H9 (cell line): ENCODE measurements at regions not wholly inside any gene's neighbourhood (a gene's known extent, or its start where the extent isn't known, plus 50 kb on each side); places are given as distances from the start of the nearest gene placed in this dataset.

Experiments
- DNase-seq: peaks from one replicate; pipeline ENCODE4 v3.0.0-alpha.2; 2017
- H2AFZ ChIP-seq: one replicate; pipeline ENCODE4 v1.6.1; 2013; ENCODE audit warnings: mild to moderate bottlenecking, low read length, control low read depth, moderate library complexity
- H2AK5ac ChIP-seq: 2 replicates; pipeline ENCODE4 v1.6.1; 2013; ENCODE audit warnings: low read length, control low read depth, mixed read lengths; ENCODE audit not compliant: insufficient read length
- H2BK120ac ChIP-seq: one replicate; pipeline ENCODE4 v1.6.1; 2013; ENCODE audit warnings: low read depth, mild to moderate bottlenecking, low read length, control low read depth, inconsistent platforms; ENCODE audit not compliant: poor library complexity, severe bottlenecking
- H2BK12ac ChIP-seq: 2 replicates; pipeline ENCODE4 v1.6.1; 2013; ENCODE audit warnings: low read length, control low read depth, mixed read lengths, low read depth; ENCODE audit not compliant: insufficient read length
- H2BK15ac ChIP-seq: 2 replicates; pipeline ENCODE4 v1.6.1; 2013; ENCODE audit warnings: low read depth, low read length, control low read depth
- H2BK20ac ChIP-seq: one replicate; pipeline ENCODE4 v1.6.1; 2013; ENCODE audit warnings: low read depth, mild to moderate bottlenecking, low read length, control low read depth, inconsistent platforms; ENCODE audit not compliant: poor library complexity, severe bottlenecking
- H2BK5ac ChIP-seq: 2 replicates; pipeline ENCODE4 v1.6.1; 2013; ENCODE audit warnings: low read length, control low read depth, mixed read lengths; ENCODE audit not compliant: insufficient read length
- H3K14ac ChIP-seq: 2 replicates; pipeline ENCODE4 v1.6.1; 2013; ENCODE audit warnings: low read length, control low read depth; ENCODE audit not compliant: insufficient read depth
- H3K18ac ChIP-seq: 2 replicates; pipeline ENCODE4 v1.6.1; 2013; ENCODE audit warnings: low read depth, mild to moderate bottlenecking, mixed read lengths, low read length, control low read depth; ENCODE audit not compliant: insufficient read length
- H3K23ac ChIP-seq: 2 replicates; pipeline ENCODE4 v1.6.1; 2013; ENCODE audit warnings: low read length, control low read depth, mixed read lengths, low read depth; ENCODE audit not compliant: insufficient read length
- H3K23me2 ChIP-seq: 2 replicates; pipeline ENCODE4 v1.6.1; 2013; ENCODE audit warnings: low read depth, mild to moderate bottlenecking, mixed read lengths, low read length, control low read depth; ENCODE audit not compliant: insufficient read length, poor library complexity, severe bottlenecking
- H3K27ac ChIP-seq: 2 replicates; pipeline ENCODE4 v1.5.1; 2013; ENCODE audit warnings: low read length, control low read depth, mixed read lengths, low read depth; ENCODE audit not compliant: insufficient read length
- H3K27me3 ChIP-seq: 2 replicates; pipeline ENCODE4 v1.6.1; 2013; ENCODE audit warnings: low read length, control low read depth, inconsistent platforms; ENCODE audit not compliant: insufficient read depth
- H3K4ac ChIP-seq: 2 replicates; pipeline ENCODE4 v1.6.1; 2013; ENCODE audit warnings: low read depth, mild to moderate bottlenecking, control low read depth, inconsistent platforms, low read length, moderate library complexity
- H3K4me1 ChIP-seq: 2 replicates; pipeline ENCODE4 v1.6.1; 2013; ENCODE audit warnings: low read length, control low read depth, inconsistent platforms; ENCODE audit not compliant: insufficient read depth
- H3K4me2 ChIP-seq: 2 replicates; pipeline ENCODE4 v1.6.1; 2013; ENCODE audit warnings: low read length, control low read depth, mixed read lengths; ENCODE audit not compliant: insufficient read length, insufficient read depth
- H3K56ac ChIP-seq: 2 replicates; pipeline ENCODE4 v1.6.1; 2013; ENCODE audit warnings: low read depth, mild to moderate bottlenecking, mixed read lengths, low read length, control low read depth; ENCODE audit not compliant: insufficient read length
- H3K79me1 ChIP-seq: 2 replicates; pipeline ENCODE4 v1.6.1; 2013; ENCODE audit warnings: low read depth, mild to moderate bottlenecking, moderate library complexity, low read length, control low read depth, inconsistent platforms; ENCODE audit not compliant: insufficient read depth, poor library complexity, severe bottlenecking
- H3K79me2 ChIP-seq: 2 replicates; pipeline ENCODE4 v1.6.1; 2013; ENCODE audit warnings: low read length, control low read depth, inconsistent platforms; ENCODE audit not compliant: insufficient read depth
- H3K9ac ChIP-seq: 2 replicates; pipeline ENCODE4 v1.6.1; 2013; ENCODE audit warnings: low read length, control low read depth, mixed read lengths; ENCODE audit not compliant: insufficient read length; ENCODE audit errors: extremely low read depth
- H3K9me3 ChIP-seq: one replicate; pipeline ENCODE4 v1.6.1; 2013; ENCODE audit warnings: low read depth, low read length, inconsistent platforms; ENCODE audit not compliant: control insufficient read depth
- H3T11ph ChIP-seq: one replicate; pipeline ENCODE4 v1.6.1; 2013; ENCODE audit warnings: mild to moderate bottlenecking, low read length, control low read depth, inconsistent platforms
- H4K20me1 ChIP-seq: one replicate; pipeline ENCODE4 v1.6.1; 2013; ENCODE audit not compliant: control insufficient read depth, insufficient read length, insufficient read depth
- H4K5ac ChIP-seq: 2 replicates; pipeline ENCODE4 v1.6.1; 2013; ENCODE audit warnings: low read depth, mild to moderate bottlenecking, mixed read lengths, low read length, control low read depth; ENCODE audit not compliant: insufficient read length
- H4K8ac ChIP-seq: replicated peaks from 2 replicates; pipeline ENCODE4 v1.6.1; 2013; ENCODE audit warnings: low read length, control low read depth, mixed read lengths, low read depth; ENCODE audit not compliant: insufficient read length
- H4K91ac ChIP-seq: 2 replicates; pipeline ENCODE4 v1.6.1; 2013; ENCODE audit warnings: low read depth, mild to moderate bottlenecking, moderate library complexity, mixed read lengths, low read length, control low read depth; ENCODE audit not compliant: insufficient read length
- H3K27ac Mint-ChIP-seq, 3 experiments: 2 replicates in 2 of 3; 3 replicates in 1 of 3; pipeline ENCODE4 v1.8.0; 2020 to 2021; ENCODE audit warnings: mixed read lengths in 3 of 3, mild to moderate bottlenecking in 1 of 3, moderate library complexity in 1 of 3
- H3K27me3 Mint-ChIP-seq: 2 replicates; pipeline ENCODE4 v1.8.0; 2021; ENCODE audit warnings: low read depth, mild to moderate bottlenecking, moderate library complexity, mixed read lengths
- H3K36me3 Mint-ChIP-seq, 3 experiments: 2 replicates in 2 of 3; 3 replicates in 1 of 3; pipeline ENCODE4 v1.8.0; 2020 to 2021; ENCODE audit warnings: low read depth in 3 of 3, mixed read lengths in 3 of 3; ENCODE audit not compliant: insufficient read depth in 1 of 3
- H3K4me1 Mint-ChIP-seq, 2 experiments: 2 replicates each; pipeline ENCODE4 v1.8.0; 2020; ENCODE audit warnings: mixed read lengths in 2 of 2
- H3K4me3 Mint-ChIP-seq, 2 experiments: 2 replicates in 1 of 2; 3 replicates in 1 of 2; pipeline ENCODE4 v1.8.0; 2020 to 2021; ENCODE audit warnings: mild to moderate bottlenecking in 2 of 2, mixed read lengths in 2 of 2, moderate library complexity in 1 of 2
- H3K9me3 Mint-ChIP-seq, 2 experiments: 2 replicates in 1 of 2; 3 replicates in 1 of 2; pipeline ENCODE4 v1.8.0; 2020; ENCODE audit warnings: mild to moderate bottlenecking in 2 of 2, mixed read lengths in 2 of 2, moderate library complexity in 1 of 2
- WGBS: extraction: QIAGEN DNeasy Blood & Tissue Kit; methylation state at CpG from one replicate; pipeline ENCODE4 v1.1.7; 2013; ENCODE audit warnings: missing lambda C conversion rate, low lambda C conversion rate, mixed read lengths; ENCODE audit not compliant: insufficient read length; ENCODE audit errors: extremely low coverage; 5-methylcytosine and 5-hydroxymethylcytosine counted together
- TF ChIP-seq, protein P1 (sequence below): fragments of 200-600 bp; sonication (generic); conservative IDR thresholded peaks from 3 replicates; pipeline ENCODE4 v1.8.0; 2021; ENCODE audit warnings: antibody characterized with exemption, mild to moderate bottlenecking

- Histone ChIP-seq H2BK5ac (no peak overlapping the region), H2BK12ac (no peak overlapping the region), H2BK120ac (no peak overlapping the region), H4K5ac (no peak overlapping the region), H3K79me1 (no peaks in the 10 kb centered on the region), H3K9ac (no peak overlapping the region), H3K4me2 (no peak overlapping the region), H4K8ac (no peak overlapping the region), H3K27ac (no peak overlapping the region), H3K27me3 (no peaks in the 10 kb centered on the region), H4K20me1 (no peaks in the 10 kb centered on the region), H3K23ac (no peak overlapping the region), H3K4ac (no peak overlapping the region), H3K14ac (no peak overlapping the region), H3K79me2 (no peaks in the 10 kb centered on the region), H3K23me2 (no peaks in the 10 kb centered on the region), H3T11ph (no peak overlapping the region), H2AK5ac (no peak overlapping the region), H3K9me3 (no peaks in the 10 kb centered on the region), H3K18ac (no peak overlapping the region), H3K4me1 (no peaks in the 10 kb centered on the region; the same call in 1 of the 2 replicates), H2BK15ac (no peak overlapping the region), H2BK20ac (peak overlapping the region; percentile 7), H2AFZ (no peak overlapping the region), H3K56ac (no peak overlapping the region), H4K91ac (no peak overlapping the region)
- H3K4me1 Mint-ChIP-seq: no peaks in the 10 kb centered on the region
- TF ChIP-seq, protein P1, sequence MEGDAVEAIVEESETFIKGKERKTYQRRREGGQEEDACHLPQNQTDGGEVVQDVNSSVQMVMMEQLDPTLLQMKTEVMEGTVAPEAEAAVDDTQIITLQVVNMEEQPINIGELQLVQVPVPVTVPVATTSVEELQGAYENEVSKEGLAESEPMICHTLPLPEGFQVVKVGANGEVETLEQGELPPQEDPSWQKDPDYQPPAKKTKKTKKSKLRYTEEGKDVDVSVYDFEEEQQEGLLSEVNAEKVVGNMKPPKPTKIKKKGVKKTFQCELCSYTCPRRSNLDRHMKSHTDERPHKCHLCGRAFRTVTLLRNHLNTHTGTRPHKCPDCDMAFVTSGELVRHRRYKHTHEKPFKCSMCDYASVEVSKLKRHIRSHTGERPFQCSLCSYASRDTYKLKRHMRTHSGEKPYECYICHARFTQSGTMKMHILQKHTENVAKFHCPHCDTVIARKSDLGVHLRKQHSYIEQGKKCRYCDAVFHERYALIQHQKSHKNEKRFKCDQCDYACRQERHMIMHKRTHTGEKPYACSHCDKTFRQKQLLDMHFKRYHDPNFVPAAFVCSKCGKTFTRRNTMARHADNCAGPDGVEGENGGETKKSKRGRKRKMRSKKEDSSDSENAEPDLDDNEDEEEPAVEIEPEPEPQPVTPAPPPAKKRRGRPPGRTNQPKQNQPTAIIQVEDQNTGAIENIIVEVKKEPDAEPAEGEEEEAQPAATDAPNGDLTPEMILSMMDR: no peak
- no peak overlapping the region for H3K4me3 Mint-ChIP-seq
- H3K9me3 Mint-ChIP-seq: no peaks in the 10 kb centered on the region
- H3K36me3 Mint-ChIP-seq: no peaks in the 10 kb centered on the region
- no peak for DNase-seq
- H3K27ac Mint-ChIP-seq: 0 out of 7 replicates have a peak overlapping the region, but pooled peaks of 1 of the 3 experiments have one; percentile 41
- H3K27me3 Mint-ChIP-seq: no peaks in the 10 kb centered on the region
- WGBS: no CpG with 5 or more reads among the region's 8 CpGs
Observed at GRCh38 chr3:68288085-68288484, 633.7 kb upstream of the SUCLG2 start.
